OCI-LY3 (cell line): ENCODE measurements at regions not wholly inside any gene's neighbourhood (a gene's known extent, or its start where the extent isn't known, plus 50 kb on each side); places are given as distances from the start of the nearest gene placed in this dataset.

Experiments used
- H2AFZ ChIP-seq: fragments of 200-600, 300-600 bp; shearing (Covaris generic); 2 replicates; pipeline ENCODE4 v1.6.0; 2014; ENCODE audit warnings: antibody characterized with exemption, low read depth, low read length
- H3K27ac ChIP-seq: fragments of 200-600, 300-600 bp; sonication (generic); 2 replicates; pipeline ENCODE4 v1.5.1; 2014; ENCODE audit warnings: mild to moderate bottlenecking, low read length, moderate library complexity, mixed read lengths
- H3K27me3 ChIP-seq: fragments of 200-600, 300-600 bp; sonication (generic); 2 replicates; pipeline ENCODE4 v1.6.1; 2014; ENCODE audit warnings: low read depth, low read length, mixed read lengths
- H3K36me3 ChIP-seq: fragments of 200-600, 300-600 bp; sonication (generic); replicated peaks from 2 replicates; pipeline ENCODE3; 2014; ENCODE audit warnings: low read depth, low read length, mixed read lengths
- H3K4me1 ChIP-seq: fragments of 300-600, 200-600 bp; sonication (generic); 2 replicates; pipeline ENCODE4 v1.6.1; 2014; ENCODE audit warnings: low read length, mixed read lengths
- H3K4me2 ChIP-seq: fragments of 200-600, 300-600 bp; sonication (generic); 2 replicates; pipeline ENCODE4 v1.6.1; 2014; ENCODE audit warnings: low read length, mixed read lengths
- H3K4me3 ChIP-seq: fragments of 300-600, 200-600 bp; sonication (generic); 2 replicates; pipeline ENCODE4 v1.5.1; 2014; ENCODE audit warnings: antibody characterized with exemption, mild to moderate bottlenecking, low read length, moderate library complexity
- H3K79me2 ChIP-seq: fragments of 300-600, 200-600 bp; shearing (Covaris generic); 2 replicates; pipeline ENCODE4 v1.6.1; 2014; ENCODE audit warnings: mild to moderate bottlenecking, low read length, mixed read lengths
- H3K9ac ChIP-seq: fragments of 300-600, 200-600 bp; shearing (Covaris generic); 2 replicates; pipeline ENCODE4 v1.6.0; 2014; ENCODE audit warnings: mild to moderate bottlenecking, low read length, moderate library complexity
- H3K9me3 ChIP-seq: fragments of 200-600, 300-600 bp; shearing (Covaris generic); 2 replicates; pipeline ENCODE4 v1.6.1; 2014; ENCODE audit warnings: low read length, mixed read lengths; ENCODE audit not compliant: insufficient read depth
- H4K20me1 ChIP-seq: fragments of 200-600, 300-600 bp; sonication (generic); 2 replicates; pipeline ENCODE4 v1.6.1; 2016; ENCODE audit warnings: low read length, mixed read lengths; ENCODE audit not compliant: insufficient read depth
- CTCF ChIP-seq: fragments of 200-600, 300-600 bp; sonication (generic); IDR thresholded peaks from 2 replicates; pipeline ENCODE4 v1.5.1; 2014; ENCODE audit warnings: antibody characterized with exemption, low read length, low read depth
- EZH2phosphoT487 ChIP-seq: fragments of 200-600 bp; shearing (Covaris generic); IDR thresholded peaks from 2 replicates; pipeline ENCODE4 v1.6.1; 2018; ENCODE audit warnings: antibody characterized with exemption, mixed run types, low read depth

GRCh38 chr1:219781491-219781890 is 146.9 kb downstream of the SLC30A10 start:
- no peaks in the 10 kb centered on the region for H3K79me2 ChIP-seq
- no peak overlapping the region for H3K27ac ChIP-seq
- no peaks in the 10 kb centered on the region for H4K20me1 ChIP-seq
- no peak overlapping the region for H2AFZ ChIP-seq
- H3K4me3 ChIP-seq: no peak overlapping the region
- H3K4me1 ChIP-seq: peaks cover 20% of the 10 kb centered on the region
- no peak for TF ChIP-seq EZH2phosphoT487
- no peak for TF ChIP-seq CTCF
- H3K36me3 ChIP-seq: no peaks in the 10 kb centered on the region
- H3K9ac ChIP-seq: no peak overlapping the region
- H3K9me3 ChIP-seq: no peaks in the 10 kb centered on the region
- H3K27me3 ChIP-seq: peaks cover 26% of the 10 kb centered on the region
- no peak overlapping the region for H3K4me2 ChIP-seq

DNA sequence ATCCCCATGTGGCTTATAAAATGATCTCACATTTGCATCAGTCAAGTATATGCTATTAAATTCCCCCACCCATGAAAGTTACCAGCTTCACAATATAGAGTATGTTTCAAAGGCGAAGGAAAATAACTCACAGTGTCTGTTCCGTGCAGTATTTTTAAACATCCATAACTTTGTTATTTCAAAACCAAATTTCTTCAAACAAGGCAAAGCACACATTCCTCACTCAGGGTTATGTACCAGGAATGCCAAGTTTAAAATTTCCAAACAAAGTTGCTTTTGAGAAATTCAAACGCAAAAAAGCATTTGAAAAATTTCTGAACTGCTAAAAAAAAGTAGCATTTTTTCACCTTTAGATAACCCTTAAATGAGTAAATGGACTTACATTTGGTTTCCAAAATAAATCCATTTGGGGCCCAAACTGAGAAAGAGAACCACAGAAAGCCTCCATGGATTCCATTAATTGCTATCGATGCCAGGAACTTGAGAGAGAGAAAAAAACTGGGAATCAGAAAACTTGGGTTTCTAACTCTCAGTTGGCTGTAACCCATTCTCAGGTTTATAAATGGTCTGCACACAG is 149.5 kb downstream of the SLC30A10 start:
- Histone ChIP-seq H3K9ac (no peak overlapping the region), H3K9me3 (no peaks in the 10 kb centered on the region), H3K4me1 (peaks cover 22% of the 10 kb centered on the region), H2AFZ (no peak overlapping the region), H3K4me2 (no peak overlapping the region), H3K36me3 (no peaks in the 10 kb centered on the region), H3K27ac (no peak overlapping the region), H4K20me1 (no peaks in the 10 kb centered on the region), H3K27me3 (peaks cover 26% of the 10 kb centered on the region), H3K79me2 (no peaks in the 10 kb centered on the region), H3K4me3 (no peak overlapping the region)
- TF ChIP-seq CTCF (no peak), EZH2phosphoT487 (no peak)

GRCh38 chr1:219778110-219778509 is 150.2 kb downstream of the SLC30A10 start:
- no peak for TF ChIP-seq EZH2phosphoT487
- no peak for TF ChIP-seq CTCF
- H4K20me1 ChIP-seq: no peaks in the 10 kb centered on the region
- no peak overlapping the region for H3K27ac ChIP-seq
- H3K36me3 ChIP-seq: no peaks in the 10 kb centered on the region
- H3K4me3 ChIP-seq: no peak overlapping the region
- H3K4me2 ChIP-seq: no peak overlapping the region
- peaks cover 22% of the 10 kb centered on the region for H3K4me1 ChIP-seq
- H3K27me3 ChIP-seq: peaks cover 26% of the 10 kb centered on the region
- H2AFZ ChIP-seq: no peak overlapping the region
- H3K9ac ChIP-seq: no peak overlapping the region
- no peaks in the 10 kb centered on the region for H3K9me3 ChIP-seq
- H3K79me2 ChIP-seq: no peaks in the 10 kb centered on the region

GRCh38 chr1:219774386-219774785 is 154.0 kb downstream of the SLC30A10 start:
- Histone ChIP-seq H4K20me1 (no peaks in the 10 kb centered on the region), H3K9me3 (no peaks in the 10 kb centered on the region), H3K36me3 (no peaks in the 10 kb centered on the region), H3K27me3 (peaks cover 10% of the 10 kb centered on the region), H2AFZ (no peak overlapping the region), H3K9ac (no peak overlapping the region), H3K27ac (peak overlapping the region; percentile 2; the same call in 1 of the 2 replicates), H3K4me3 (peak overlapping the region; percentile 9; the same call in 1 of the 2 replicates), H3K79me2 (no peaks in the 10 kb centered on the region), H3K4me1 (peaks cover 17% of the 10 kb centered on the region), H3K4me2 (peak overlapping the region; percentile 57)
- no peak for TF ChIP-seq CTCF
- no peak for TF ChIP-seq EZH2phosphoT487
